Thyroid gland (tissue), 4 donors: ENCODE measurements at regions not wholly inside any gene's neighbourhood (a gene's known extent, or its start where the extent isn't known, plus 50 kb on each side); places are given as distances from the start of the nearest gene placed in this dataset.

Experiments
- CTCF ChIP-seq, 6 experiments: fragments of 200-600 bp in 3 of 6; fragments of 450-650 bp in 3 of 6; sonication (generic) in 3 of 6; IDR thresholded peaks; one replicate each; pipeline ENCODE4 v1.5.1; 2016 to 2019; ENCODE audit warnings: antibody characterized with exemption in 6 of 6, mild to moderate bottlenecking in 2 of 6, inconsistent platforms in 1 of 6, moderate library complexity in 1 of 6
- POLR2A ChIP-seq, 2 donors: fragments of 450-650 bp; IDR thresholded peaks; one replicate each; pipeline ENCODE4 v1.6.1; 2017; ENCODE audit warnings: antibody characterized with exemption in 2 of 2, mild to moderate bottlenecking in 2 of 2, moderate library complexity in 1 of 2

- TF ChIP-seq CTCF (IDR thresholded peaks at IDR 0.05) = no peak
- no peak for TF ChIP-seq POLR2A (IDR thresholded peaks at IDR 0.05)
These were observed 662.2 kb upstream of the CTNND2 start for GRCh38 chr5:12566441-12566840.
